PFSK-1 (cell line): ENCODE measurements at regions not wholly inside any gene's neighbourhood (a gene's known extent, or its start where the extent isn't known, plus 50 kb on each side); places are given as distances from the start of the nearest gene placed in this dataset.

Experiments
- FOXP2 ChIP-seq: optimal IDR thresholded peaks from 2 replicates; pipeline ENCODE3; 2011; ENCODE audit warnings: borderline replicate concordance, control low read depth, inconsistent platforms; ENCODE audit not compliant: insufficient read depth; ENCODE audit errors: extremely low read length, extremely low read depth
- POLR2AphosphoS5 ChIP-seq: IDR thresholded peaks from 2 replicates; pipeline ENCODE4 v1.6.1; 2012; ENCODE audit warnings: low read depth, mild to moderate bottlenecking, control low read depth, low read length, moderate library complexity
- REST ChIP-seq, 2 experiments: IDR thresholded peaks; 2 replicates each; pipeline versions ENCODE4 v1.6.1 to v1.8.0; 2011 to 2012; ENCODE audit warnings: low read depth in 2 of 2, low read length in 2 of 2, control low read depth in 1 of 2, inconsistent platforms in 1 of 2, mild to moderate bottlenecking in 1 of 2, moderate library complexity in 1 of 2; ENCODE audit not compliant: insufficient read depth in 1 of 2
- SIN3A ChIP-seq: IDR thresholded peaks from 2 replicates; pipeline ENCODE4 v1.6.1; 2012; ENCODE audit warnings: mild to moderate bottlenecking, low read length, moderate library complexity, borderline replicate concordance; ENCODE audit not compliant: insufficient read depth
- TAF1 ChIP-seq: IDR thresholded peaks from 2 replicates; pipeline ENCODE4 v1.6.1; 2012; ENCODE audit warnings: low read length, control low read depth, borderline replicate concordance; ENCODE audit not compliant: insufficient read depth

- TF ChIP-seq TAF1 (no peak), POLR2AphosphoS5 (no peak), SIN3A (no peak), REST (IDR thresholded peaks at IDR 0.05; ENCODE audit: insufficient read depth in 1 of 2, low read depth in 2 of 2, low read length in 2 of 2) (no peak), FOXP2 (no peak)
Observed at GRCh38 chr4:63742882-63743281, 666.4 kb downstream of the TECRL start.

GRCh38 chr4:63729519-63729918, 679.7 kb downstream of the TECRL start:
- TF ChIP-seq POLR2AphosphoS5 (no peak), TAF1 (no peak), SIN3A (no peak), REST (IDR thresholded peaks at IDR 0.05; ENCODE audit: insufficient read depth in 1 of 2, low read depth in 2 of 2, low read length in 2 of 2) (no peak), FOXP2 (no peak)

DNA sequence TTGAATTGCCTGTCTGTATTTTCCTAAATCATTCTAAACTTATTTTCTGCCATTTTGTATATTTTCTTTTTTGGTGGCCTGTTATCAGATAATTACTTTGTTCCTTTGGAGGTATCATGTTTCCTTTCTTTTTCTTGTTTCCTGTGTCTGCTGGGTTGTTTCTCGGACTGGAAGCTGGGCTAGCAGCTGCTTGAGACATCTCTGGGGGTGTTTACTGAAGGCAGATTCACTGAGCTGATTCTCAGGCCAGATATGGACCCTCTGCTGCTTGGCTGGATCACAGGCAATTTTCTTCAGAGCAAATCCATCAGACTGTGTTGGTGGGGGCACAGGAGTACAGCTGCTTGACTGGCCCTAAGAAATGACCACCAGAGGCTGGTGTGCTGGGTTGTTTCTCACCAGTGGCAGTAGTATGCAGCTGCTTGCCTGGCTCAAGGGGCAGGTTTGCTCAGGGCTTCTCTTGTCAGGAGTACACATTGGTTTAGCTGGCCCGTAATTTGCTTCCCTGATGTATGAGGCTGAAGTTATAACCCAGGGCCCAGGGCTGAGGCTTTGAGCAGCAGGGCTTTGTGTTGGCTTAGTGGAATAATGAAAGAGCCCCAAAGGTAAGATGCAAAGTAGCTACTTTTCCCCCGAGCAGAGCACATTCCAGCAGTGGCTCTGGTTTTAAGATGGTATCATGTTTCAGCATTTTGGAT, 680.6 kb downstream of the TECRL start:
- TF ChIP-seq SIN3A (0 out of 2 replicates have a peak, but pooled peaks have one; percentile 27), FOXP2 (peak; percentile 63), TAF1 (0 out of 2 replicates have a peak, but pooled peaks have one; percentile 15), REST (IDR thresholded peaks at IDR 0.05; ENCODE audit: insufficient read depth in 1 of 2, low read depth in 2 of 2, low read length in 2 of 2) (peak in 1 of 2 experiments; percentile 65; a peak in 1 of 4 replicates), POLR2AphosphoS5 (0 out of 2 replicates have a peak, but pooled peaks have one; percentile 18)

- TF ChIP-seq SIN3A (no peak), FOXP2 (no peak), TAF1 (no peak), POLR2AphosphoS5 (no peak), REST (IDR thresholded peaks at IDR 0.05; ENCODE audit: insufficient read depth in 1 of 2, low read depth in 2 of 2, low read length in 2 of 2) (no peak)
Observed at GRCh38 chr4:63717384-63717783, 691.9 kb downstream of the TECRL start.

DNA sequence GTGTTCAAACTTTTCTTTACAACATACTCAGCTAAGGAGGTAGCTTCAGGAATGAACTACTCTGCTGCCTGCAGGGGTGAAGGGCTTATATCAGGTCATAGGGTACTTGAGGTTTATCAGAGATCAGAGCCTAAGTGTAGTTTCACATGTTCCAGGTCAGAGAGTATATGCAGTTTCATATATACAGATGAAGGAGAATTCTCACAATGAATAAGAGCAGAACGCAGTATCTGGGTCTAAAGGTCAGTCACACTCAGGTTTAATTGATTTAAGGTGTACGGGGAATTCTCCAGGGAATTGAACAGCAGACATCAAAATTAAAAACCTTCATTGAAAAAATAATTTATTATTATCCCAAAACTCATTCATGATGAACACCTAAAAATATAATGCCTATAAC, 700.6 kb downstream of the TECRL start:
- no peak for TF ChIP-seq REST (IDR thresholded peaks at IDR 0.05; ENCODE audit: insufficient read depth in 1 of 2, low read depth in 2 of 2, low read length in 2 of 2)
- TF ChIP-seq SIN3A: no peak
- no peak for TF ChIP-seq TAF1
- no peak for TF ChIP-seq POLR2AphosphoS5
- TF ChIP-seq FOXP2: no peak
